Endothelial cell of umbilical vein (primary cell): ENCODE measurements at regions not wholly inside any gene's neighbourhood (a gene's known extent, or its start where the extent isn't known, plus 50 kb on each side); places are given as distances from the start of the nearest gene placed in this dataset.

Experiments used
- BruUV-seq: library from RNA; stranded (reverse); fragments of 400-500 nt; replicated peaks from 2 replicates; lab custom pipeline; 2021; lab: Mats Ljungman, UMichigan
- CTCF ChIA-PET: fragments of 300-600, 350-600 bp; sonication (Branson Sonifier 250); formaldehyde crosslinking; loops from one replicate; lab custom pipeline; 2021; ENCODE audit warnings: antibody characterized with exemption, inconsistent platforms; lab: Charles Lee
- POLR2A ChIA-PET: fragments of 300-600, 350-600 bp; sonication (Branson Sonifier 250); formaldehyde crosslinking; loops from one replicate; lab custom pipeline; 2021; ENCODE audit warnings: antibody characterized with exemption, inconsistent platforms; lab: Charles Lee
- DNase-seq: peaks from one replicate; pipeline ENCODE4 v3.0.0-alpha.2; 2011; ENCODE audit warnings: low read depth, low spot score
- FAIRE-seq: peaks from 2 replicates; lab custom pipeline; 2011; peaks lifted over from hg19 to GRCh38; lab: Jason Lieb, UNC
- H2AFZ ChIP-seq: 2 replicates; pipeline ENCODE4 v1.6.0; 2012; ENCODE audit warnings: low read depth, low read length, control low read depth, inconsistent platforms
- H3K27ac ChIP-seq: 2 replicates; pipeline ENCODE4 v1.5.1; 2011; ENCODE audit warnings: low read depth, mild to moderate bottlenecking, control low read depth, low read length, moderate library complexity; ENCODE audit not compliant: insufficient read depth
- H3K27me3 ChIP-seq, 2 experiments: 2 replicates each; pipeline versions ENCODE4 v1.6.0 to v1.6.1; 2011; ENCODE audit warnings: low read length in 2 of 2, mixed read lengths in 1 of 2; ENCODE audit not compliant: control insufficient read depth in 2 of 2, insufficient read depth in 2 of 2
- H3K36me3 ChIP-seq, 2 experiments: 2 replicates in 1 of 2; 3 replicates in 1 of 2; pipeline ENCODE4 v1.5.1; 2011; ENCODE audit warnings: low read length in 2 of 2, mild to moderate bottlenecking in 1 of 2, moderate library complexity in 1 of 2; ENCODE audit not compliant: control insufficient read depth in 2 of 2, insufficient read depth in 2 of 2; ENCODE audit errors: extremely low read depth in 1 of 2
- H3K4me1 ChIP-seq: 3 replicates; pipeline ENCODE4 v1.5.1; 2011; ENCODE audit warnings: mild to moderate bottlenecking, low read length; ENCODE audit not compliant: control insufficient read depth, insufficient read depth; ENCODE audit errors: extremely low read depth
- H3K4me2 ChIP-seq: 2 replicates; pipeline ENCODE4 v1.6.1; 2011; ENCODE audit warnings: low read length, control low read depth, mixed read lengths; ENCODE audit not compliant: insufficient read depth
- H3K4me3 ChIP-seq, 3 experiments: fragments of 200-600 bp in 1 of 3; sonication (generic), shearing (Covaris generic) in 1 of 3; replicated peaks in 1 of 3; 2 replicates each; pipeline ENCODE4 v1.5.1; 2011 to 2016; ENCODE audit warnings: control low read depth in 3 of 3, low read length in 3 of 3, mild to moderate bottlenecking in 2 of 3, inconsistent platforms in 1 of 3, low read depth in 1 of 3, moderate library complexity in 1 of 3; ENCODE audit not compliant: insufficient read depth in 1 of 3
- H3K79me2 ChIP-seq: 2 replicates; pipeline ENCODE4 v1.6.0; 2012; ENCODE audit warnings: low read length, inconsistent platforms; ENCODE audit not compliant: control insufficient read depth, insufficient read depth
- H3K9ac ChIP-seq: replicated peaks from 2 replicates; pipeline ENCODE3; 2011; ENCODE audit warnings: low read length, control low read depth; ENCODE audit not compliant: insufficient read depth; ENCODE audit errors: extremely low read depth
- H3K9me1 ChIP-seq: replicated peaks from 3 replicates; pipeline ENCODE4 v1.6.0; 2011; ENCODE audit warnings: mild to moderate bottlenecking, low read length; ENCODE audit not compliant: control insufficient read depth, insufficient read depth; ENCODE audit errors: extremely low read depth
- H3K9me3 ChIP-seq: replicated peaks from 2 replicates; pipeline ENCODE4 v1.5.1; 2012; ENCODE audit warnings: low read length, inconsistent platforms; ENCODE audit not compliant: control insufficient read depth, insufficient read depth
- H4K20me1 ChIP-seq: replicated peaks from 2 replicates; pipeline ENCODE3; 2011; ENCODE audit warnings: mild to moderate bottlenecking, low read length; ENCODE audit not compliant: control insufficient read depth, insufficient read depth; ENCODE audit errors: extremely low read depth
- EZH2 ChIP-seq: IDR thresholded peaks from 2 replicates; pipeline ENCODE4 v1.6.1; 2012; ENCODE audit warnings: borderline replicate concordance, low read depth, mild to moderate bottlenecking, moderate library complexity, low read length, inconsistent platforms; ENCODE audit not compliant: severe bottlenecking
- FOS ChIP-seq: IDR thresholded peaks from 2 replicates; pipeline ENCODE4 v1.6.1; 2011; ENCODE audit warnings: mild to moderate bottlenecking, low read length, moderate library complexity, borderline replicate concordance; ENCODE audit not compliant: insufficient read depth
- GATA2 ChIP-seq: IDR thresholded peaks from 2 replicates; pipeline ENCODE4 v1.7.0; 2011; ENCODE audit warnings: low read depth, mild to moderate bottlenecking, moderate library complexity, mixed read lengths, low read length; ENCODE audit not compliant: insufficient read length, insufficient read depth
- JUN ChIP-seq: IDR thresholded peaks from 2 replicates; pipeline ENCODE4 v1.6.1; 2011; ENCODE audit warnings: borderline replicate concordance, low read depth; ENCODE audit not compliant: insufficient read length, insufficient read depth
- MYC ChIP-seq: IDR thresholded peaks from one replicate; pipeline ENCODE4 v1.6.1; 2011; ENCODE audit warnings: mild to moderate bottlenecking, low read depth, low read length
- POLR2A ChIP-seq: IDR thresholded peaks from 2 replicates; pipeline ENCODE4 v1.6.1; 2012; ENCODE audit warnings: low read depth, mild to moderate bottlenecking, control low read depth, low read length
- POLR2AphosphoS5 ChIP-seq: IDR thresholded peaks from 2 replicates; pipeline ENCODE4 v1.6.1; 2012; ENCODE audit warnings: low read depth, mild to moderate bottlenecking, control low read depth, low read length, moderate library complexity; ENCODE audit not compliant: insufficient read depth
- dilution Hi-C: fragments of 300-500 bp; cut with MboI; formaldehyde crosslinking; loops from one replicate; pipeline ENCODE4 v1.15.0; 2019; ENCODE audit warnings: low sequenced_read_pairs; ENCODE audit not compliant: extremely low pct_ligation_motif_present
- intact Hi-C: fragments of 100-400 bp; cut with micrococcal nuclease; formaldehyde crosslinking; loops from one replicate; pipeline ENCODE4 v1.10.0; 2022
- TF ChIP-seq, protein P1 (sequence below): IDR thresholded peaks from 2 replicates; pipeline ENCODE4 v1.6.1; 2011; ENCODE audit not compliant: insufficient read depth, insufficient read length
- TF ChIP-seq, protein P2 (sequence below), 2 donors: IDR thresholded peaks; 1 replicate in 1 of 2; 2 replicates in 1 of 2; pipeline ENCODE4 v1.5.1; 2011; ENCODE audit warnings: low read length in 2 of 2, mild to moderate bottlenecking in 2 of 2, moderate library complexity in 2 of 2, control low read depth in 1 of 2, inconsistent platforms in 1 of 2, low read depth in 1 of 2; ENCODE audit not compliant: insufficient read depth in 1 of 2; ENCODE audit errors: extremely low read depth in 1 of 2

DNA sequence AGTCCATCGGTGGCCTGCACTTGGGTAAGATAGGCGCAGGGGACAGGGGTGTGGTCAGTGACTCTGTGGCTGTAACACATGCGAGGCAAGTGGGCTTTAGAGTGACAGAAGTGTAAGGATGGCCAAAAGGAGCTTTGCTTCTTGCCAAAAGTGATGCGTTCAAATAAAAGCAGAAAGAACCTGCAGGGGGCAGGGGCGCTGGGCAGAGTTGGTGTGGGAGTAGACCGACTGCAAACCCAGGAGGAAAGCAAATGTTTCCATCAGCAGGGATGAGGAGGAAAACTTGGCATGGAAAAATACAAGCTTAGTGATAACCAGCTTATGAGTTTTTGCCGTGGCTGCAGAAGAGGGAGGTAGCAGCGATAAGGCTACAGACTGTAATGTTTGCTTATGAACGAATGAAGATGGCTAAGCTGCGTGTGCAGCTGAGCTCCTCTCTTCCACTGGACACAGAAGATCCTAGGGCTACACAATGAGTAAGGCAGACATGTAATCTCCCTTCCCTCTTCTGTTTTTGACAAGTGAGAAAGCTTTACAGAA lies 149.4 kb downstream of the WNT5A start:
- Histone ChIP-seq H3K36me3 (no peaks in the 10 kb centered on the region), H3K79me2 (no peaks in the 10 kb centered on the region), H3K4me1 (no peaks in the 10 kb centered on the region), H3K27ac (no peak overlapping the region), H4K20me1 (no peaks in the 10 kb centered on the region), H3K4me3 (no peak overlapping the region), H3K9me1 (no peaks in the 10 kb centered on the region), H3K9ac (no peak overlapping the region), H3K4me2 (no peak overlapping the region), H3K27me3 (no peaks in the 10 kb centered on the region), H3K9me3 (peaks cover 3% of the 10 kb centered on the region), H2AFZ (no peak overlapping the region)
- ChIA-PET CTCF (no interaction called here), POLR2A (no interaction called here)
- dilution Hi-C loops = no loop called here
- intact Hi-C loops = loop anchor here (10.0 kb wide), 1 partner anchor 497 kb away; no protein-coding TSS in a partner anchor
- no peak for FAIRE-seq
- no peak for DNase-seq
- TF ChIP-seq MYC (no peak), POLR2AphosphoS5 (no peak), JUN (no peak), GATA2 (no peak), POLR2A (no peak), FOS (no peak), EZH2 (no peak)
- TF ChIP-seq, protein P1, sequence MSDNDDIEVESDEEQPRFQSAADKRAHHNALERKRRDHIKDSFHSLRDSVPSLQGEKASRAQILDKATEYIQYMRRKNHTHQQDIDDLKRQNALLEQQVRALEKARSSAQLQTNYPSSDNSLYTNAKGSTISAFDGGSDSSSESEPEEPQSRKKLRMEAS = no peak
- TF ChIP-seq, protein P2, sequence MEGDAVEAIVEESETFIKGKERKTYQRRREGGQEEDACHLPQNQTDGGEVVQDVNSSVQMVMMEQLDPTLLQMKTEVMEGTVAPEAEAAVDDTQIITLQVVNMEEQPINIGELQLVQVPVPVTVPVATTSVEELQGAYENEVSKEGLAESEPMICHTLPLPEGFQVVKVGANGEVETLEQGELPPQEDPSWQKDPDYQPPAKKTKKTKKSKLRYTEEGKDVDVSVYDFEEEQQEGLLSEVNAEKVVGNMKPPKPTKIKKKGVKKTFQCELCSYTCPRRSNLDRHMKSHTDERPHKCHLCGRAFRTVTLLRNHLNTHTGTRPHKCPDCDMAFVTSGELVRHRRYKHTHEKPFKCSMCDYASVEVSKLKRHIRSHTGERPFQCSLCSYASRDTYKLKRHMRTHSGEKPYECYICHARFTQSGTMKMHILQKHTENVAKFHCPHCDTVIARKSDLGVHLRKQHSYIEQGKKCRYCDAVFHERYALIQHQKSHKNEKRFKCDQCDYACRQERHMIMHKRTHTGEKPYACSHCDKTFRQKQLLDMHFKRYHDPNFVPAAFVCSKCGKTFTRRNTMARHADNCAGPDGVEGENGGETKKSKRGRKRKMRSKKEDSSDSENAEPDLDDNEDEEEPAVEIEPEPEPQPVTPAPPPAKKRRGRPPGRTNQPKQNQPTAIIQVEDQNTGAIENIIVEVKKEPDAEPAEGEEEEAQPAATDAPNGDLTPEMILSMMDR (IDR thresholded peaks at IDR 0.05; ENCODE audit: extremely low read depth in 1 of 2, insufficient read depth in 1 of 2, low read depth in 1 of 2, low read length in 2 of 2) = no peak
- no TSS peak for BruUV-seq
